Spleen (tissue), 11 donors: ENCODE measurements at regions not wholly inside any gene's neighbourhood (a gene's known extent, or its start where the extent isn't known, plus 50 kb on each side); places are given as distances from the start of the nearest gene placed in this dataset.

Source experiments
- DNase-seq: peaks from one replicate; pipeline ENCODE4 v3.0.0-alpha.2; 2020
- H3K27ac ChIP-seq, 8 donors: fragments of 200-600 bp; sonication (generic) in 7 of 8; 1 replicate in 4 of 8; 2 replicates in 4 of 8; pipeline versions ENCODE4 v1.5.0 to v1.8.0; 2016 to 2021; ENCODE audit warnings: inconsistent platforms in 4 of 8, mild to moderate bottlenecking in 4 of 8, moderate library complexity in 1 of 8
- H3K27me3 ChIP-seq, 7 donors: fragments of 200-600 bp; sonication (generic) in 6 of 7; replicated peaks in 1 of 7; 1 replicate in 4 of 7; 2 replicates in 3 of 7; pipeline versions ENCODE4 v1.5.0 to v1.8.0; 2016 to 2021; ENCODE audit warnings: inconsistent platforms in 3 of 7, mild to moderate bottlenecking in 1 of 7
- H3K36me3 ChIP-seq, 6 donors: fragments of 200-600 bp; sonication (generic) in 5 of 6; 1 replicate in 4 of 6; 2 replicates in 2 of 6; pipeline versions ENCODE4 v1.5.0 to v1.8.0; 2016 to 2021; ENCODE audit warnings: inconsistent platforms in 2 of 6
- H3K4me1 ChIP-seq, 6 donors: fragments of 200-600 bp; sonication (generic) in 5 of 6; 1 replicate in 3 of 6; 2 replicates in 3 of 6; pipeline versions ENCODE4 v1.5.0 to v1.8.0; 2016 to 2021; ENCODE audit warnings: inconsistent platforms in 3 of 6
- H3K4me3 ChIP-seq, 8 donors: fragments of 200-600 bp; sonication (generic) in 7 of 8; 1 replicate in 4 of 8; 2 replicates in 4 of 8; pipeline versions ENCODE4 v1.5.0 to v1.8.0; 2016 to 2021; ENCODE audit warnings: inconsistent platforms in 4 of 8, mild to moderate bottlenecking in 4 of 8, moderate library complexity in 2 of 8
- H3K9me3 ChIP-seq, 8 donors: fragments of 200-600 bp; sonication (generic) in 7 of 8; 1 replicate in 4 of 8; 2 replicates in 4 of 8; pipeline versions ENCODE4 v1.5.0 to v1.8.0; 2016 to 2021; ENCODE audit warnings: inconsistent platforms in 4 of 8
- POLR2A ChIP-seq, 3 donors: fragments of 450-650 bp; IDR thresholded peaks; one replicate each; pipeline ENCODE4 v1.5.1; 2017; ENCODE audit warnings: antibody characterized with exemption in 3 of 3, mild to moderate bottlenecking in 1 of 3
- POLR2AphosphoS5 ChIP-seq, 3 donors: sonication (generic); formaldehyde crosslinking; IDR thresholded peaks; one replicate each; pipeline ENCODE4 v1.5.1; 2017; ENCODE audit warnings: antibody characterized with exemption in 3 of 3
- whole genome bisulfite sequencing, 5 donors: extraction: QIAGEN DNeasy Blood & Tissue Kit in 3 of 5; methylation state at CpG; one replicate each; pipeline versions ENCODE4 v1.1.5 to v1.1.7; 2013 to 2018; 5-methylcytosine and 5-hydroxymethylcytosine counted together
- intact Hi-C: fragments of 100-400 bp; cut with DNase I; formaldehyde crosslinking; loops from one replicate; pipeline ENCODE4 v1.15.0; 2023; ENCODE audit warnings: low total_unique reads
- TF ChIP-seq, protein P1 (sequence below), 11 experiments: fragments of 200-600 bp in 7 of 11; fragments of 450-650 bp in 4 of 11; sonication (generic) in 4 of 11; IDR thresholded peaks in 8 of 11; conservative IDR thresholded peaks in 3 of 11; 1 replicate in 7 of 11; 2 replicates in 4 of 11; pipeline versions ENCODE4 v1.4.0 to v1.8.0; 2016 to 2021; ENCODE audit warnings: antibody characterized with exemption in 11 of 11, inconsistent platforms in 4 of 11, mild to moderate bottlenecking in 1 of 11
- donor health status: healthy with polysubstance abuse.
- donor health status: DM: no; HTN: no; CAD: no; lungs with moderate emphysema.
- donor health status: DM: no; HTN: no; CAD: no.
- donor health status: Bipolar disorder and iron deficiency.
- donor health status: healthy.
- donor health status: DM: no; HTN: no; CAD: no.
- donor health status: DM: yes; HTN: yes; CAD: no.

DNA sequence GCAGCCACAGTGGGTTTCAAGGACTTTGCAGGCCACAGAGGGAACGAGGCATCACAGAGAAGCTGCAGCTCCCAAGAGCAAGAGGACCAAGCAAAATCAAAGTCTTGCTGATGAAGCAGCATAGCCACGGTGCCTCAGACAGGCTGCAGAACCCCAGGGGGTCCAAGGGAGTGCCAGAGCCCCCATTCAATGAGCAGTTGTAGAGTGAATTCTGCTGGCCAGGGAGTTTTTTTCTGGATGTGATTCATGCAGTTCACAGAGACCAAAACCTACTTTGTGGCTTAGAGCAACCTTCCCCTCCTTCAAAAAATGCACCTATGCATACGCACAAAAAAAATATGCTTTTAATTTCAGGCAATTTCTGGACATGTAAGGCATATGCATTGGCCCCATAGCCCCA lies 409.0 kb downstream of the VPS13C start:
- no peaks in the 10 kb centered on the region for H3K9me3 ChIP-seq
- no peak overlapping the region for H3K27ac ChIP-seq
- TF ChIP-seq, protein P1, sequence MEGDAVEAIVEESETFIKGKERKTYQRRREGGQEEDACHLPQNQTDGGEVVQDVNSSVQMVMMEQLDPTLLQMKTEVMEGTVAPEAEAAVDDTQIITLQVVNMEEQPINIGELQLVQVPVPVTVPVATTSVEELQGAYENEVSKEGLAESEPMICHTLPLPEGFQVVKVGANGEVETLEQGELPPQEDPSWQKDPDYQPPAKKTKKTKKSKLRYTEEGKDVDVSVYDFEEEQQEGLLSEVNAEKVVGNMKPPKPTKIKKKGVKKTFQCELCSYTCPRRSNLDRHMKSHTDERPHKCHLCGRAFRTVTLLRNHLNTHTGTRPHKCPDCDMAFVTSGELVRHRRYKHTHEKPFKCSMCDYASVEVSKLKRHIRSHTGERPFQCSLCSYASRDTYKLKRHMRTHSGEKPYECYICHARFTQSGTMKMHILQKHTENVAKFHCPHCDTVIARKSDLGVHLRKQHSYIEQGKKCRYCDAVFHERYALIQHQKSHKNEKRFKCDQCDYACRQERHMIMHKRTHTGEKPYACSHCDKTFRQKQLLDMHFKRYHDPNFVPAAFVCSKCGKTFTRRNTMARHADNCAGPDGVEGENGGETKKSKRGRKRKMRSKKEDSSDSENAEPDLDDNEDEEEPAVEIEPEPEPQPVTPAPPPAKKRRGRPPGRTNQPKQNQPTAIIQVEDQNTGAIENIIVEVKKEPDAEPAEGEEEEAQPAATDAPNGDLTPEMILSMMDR (IDR thresholded peaks at IDR 0.05 in 8 of 11, conservative IDR thresholded peaks at IDR 0.05 in 3 of 11): no peak
- TF ChIP-seq POLR2AphosphoS5 (IDR thresholded peaks at IDR 0.05) (no peak), POLR2A (IDR thresholded peaks at IDR 0.05) (no peak)
- no peak overlapping the region for H3K4me3 ChIP-seq
- H3K36me3 ChIP-seq: no peaks in the 10 kb centered on the region
- intact Hi-C loops: no loop called here
- peaks cover 0 to 4% (median 0%) of the 10 kb centered on the region in 7 donors for H3K27me3 ChIP-seq
- WGBS, 5 donors: 74 to 80% (median 76%) methylated on average over 3 of the region's 3 CpGs
- DNase-seq: no peak
- H3K4me1 ChIP-seq: no peaks in the 10 kb centered on the region

DNA sequence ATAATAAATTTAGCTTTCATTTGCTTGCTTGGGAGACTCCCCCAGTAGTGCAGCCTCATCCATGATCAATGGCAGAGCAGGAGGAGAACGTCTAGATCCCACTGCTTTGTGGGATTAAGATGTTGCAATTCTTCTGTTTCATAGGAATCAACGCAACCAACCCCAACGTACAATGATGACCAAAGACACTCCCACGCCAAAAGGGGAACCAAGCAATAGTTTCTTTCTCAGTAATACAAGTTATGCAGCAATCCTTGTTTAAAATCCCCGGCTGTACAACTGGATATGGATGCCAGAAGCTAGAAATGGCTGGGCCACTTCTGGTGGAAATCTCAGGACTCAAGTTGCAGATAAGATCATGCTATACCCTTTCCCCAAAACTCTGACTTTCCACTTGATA lies 411.2 kb downstream of the VPS13C start:
- DNase-seq: no peak
- H3K4me1 ChIP-seq: no peaks in the 10 kb centered on the region
- no peaks in the 10 kb centered on the region for H3K36me3 ChIP-seq
- no peak overlapping the region for H3K4me3 ChIP-seq
- H3K27ac ChIP-seq: no peak overlapping the region
- peaks cover 0 to 4% (median 0%) of the 10 kb centered on the region in 7 donors for H3K27me3 ChIP-seq
- WGBS, 5 donors: 49 to 74% (median 64%) methylated on average over 5 of the region's 5 CpGs
- no peaks in the 10 kb centered on the region for H3K9me3 ChIP-seq
- intact Hi-C loops: no loop called here
- TF ChIP-seq POLR2A (IDR thresholded peaks at IDR 0.05): no peak
- TF ChIP-seq POLR2AphosphoS5 (IDR thresholded peaks at IDR 0.05): no peak
- TF ChIP-seq, protein P1 (IDR thresholded peaks at IDR 0.05 in 8 of 11, conservative IDR thresholded peaks at IDR 0.05 in 3 of 11): no peak

DNA sequence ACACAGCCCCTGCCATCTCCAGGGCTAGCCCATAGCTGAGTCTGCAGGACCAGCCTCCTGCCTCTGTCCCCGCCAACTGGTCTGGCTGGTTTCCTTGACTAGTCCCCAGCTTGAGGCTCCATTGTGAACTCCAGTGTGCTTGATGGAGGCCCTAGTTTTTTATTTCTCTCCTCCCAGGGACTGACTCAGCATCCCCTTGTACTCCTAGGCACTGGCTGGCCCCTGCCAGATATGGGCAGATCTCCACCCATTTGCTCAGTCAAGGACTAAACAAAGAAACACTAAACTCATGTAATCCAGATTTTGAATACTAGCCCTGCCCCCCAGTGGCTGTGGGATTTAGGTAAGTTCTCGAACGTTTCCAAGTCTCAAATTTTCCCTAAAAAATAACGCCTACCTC lies 415.4 kb upstream of the RORA start:
- 78 to 87% (median 81%) methylated on average over 4 of the region's 4 CpGs for WGBS, 5 donors
- H3K9me3 ChIP-seq: no peaks in the 10 kb centered on the region
- H3K4me3 ChIP-seq: no peak overlapping the region
- H3K36me3 ChIP-seq: no peaks in the 10 kb centered on the region
- no peaks in the 10 kb centered on the region for H3K4me1 ChIP-seq
- TF ChIP-seq POLR2A (IDR thresholded peaks at IDR 0.05) (no peak), POLR2AphosphoS5 (IDR thresholded peaks at IDR 0.05) (no peak)
- TF ChIP-seq, protein P1 (IDR thresholded peaks at IDR 0.05 in 8 of 11, conservative IDR thresholded peaks at IDR 0.05 in 3 of 11): no peak
- H3K27me3 ChIP-seq: peaks cover 0 to 9% (median 0%) of the 10 kb centered on the region in 7 donors
- intact Hi-C loops: no loop called here
- no peak for DNase-seq
- no peak overlapping the region for H3K27ac ChIP-seq

DNA sequence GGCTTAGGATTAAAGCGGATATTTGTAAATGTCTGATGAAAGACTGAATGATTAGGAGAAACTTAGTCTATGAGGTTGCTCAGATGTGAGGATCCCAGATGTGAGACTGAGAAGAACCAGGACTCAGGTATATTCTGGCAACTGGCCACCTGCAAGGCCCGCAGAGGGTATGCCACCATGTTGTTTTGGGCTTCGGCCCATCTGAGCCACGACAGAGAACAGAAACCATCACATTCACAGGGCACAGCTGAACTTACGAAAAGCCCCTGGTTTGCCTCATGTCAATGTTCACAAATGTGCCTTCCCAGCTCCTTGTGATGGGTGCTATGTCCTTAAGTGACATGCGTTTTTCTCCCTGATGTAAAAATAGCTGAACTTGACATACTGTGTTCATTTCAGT lies 412.5 kb upstream of the RORA start:
- Histone ChIP-seq H3K36me3 (no peaks in the 10 kb centered on the region), H3K27me3 (peaks cover 0 to 11% (median 0%) of the 10 kb centered on the region in 7 donors), H3K27ac (no peak overlapping the region), H3K9me3 (no peaks in the 10 kb centered on the region), H3K4me1 (no peaks in the 10 kb centered on the region), H3K4me3 (no peak overlapping the region)
- intact Hi-C loops: no loop called here
- no peak for DNase-seq
- TF ChIP-seq POLR2AphosphoS5 (IDR thresholded peaks at IDR 0.05) (no peak), POLR2A (IDR thresholded peaks at IDR 0.05) (no peak)
- TF ChIP-seq, protein P1 (IDR thresholded peaks at IDR 0.05 in 8 of 11, conservative IDR thresholded peaks at IDR 0.05 in 3 of 11): no peak
- 82 to 92% (median 89%) methylated on average over 6 of the region's 6 CpGs for WGBS, 5 donors
